ENCODE measurements at regions not wholly inside any gene's neighbourhood (a gene's known extent, or its start where the extent isn't known, plus 50 kb on each side); places are given as distances from the start of the nearest gene placed in this dataset.

- Histone ChIP-seq H3K36me3 (ENCODE audit: control insufficient read depth, insufficient read depth, low read length) (no peaks in the 10 kb centered on the region), H3K4me3 (ENCODE audit: low read depth, low read length) (no peak overlapping the region), H3K27me3 (replicated peaks; ENCODE audit: control insufficient read depth, insufficient read depth, low read length) (no peaks in the 10 kb centered on the region), H3K4me1 (no peaks in the 10 kb centered on the region), H3K9me3 (no peaks in the 10 kb centered on the region)
- H3K4me1 Mint-ChIP-seq (ENCODE audit: low read depth, unreplicated experiment), result no peaks in the 10 kb centered on the region
- intact Hi-C loops (cut with micrococcal nuclease; ENCODE audit: unreplicated experiment), result no loop called here
- no peak overlapping the region for H3K27ac Mint-ChIP-seq (ENCODE audit: unreplicated experiment)
- TF ChIP-seq CTCF (IDR thresholded peaks at IDR 0.05; ENCODE audit: insufficient read depth in 1 of 2, low read depth in 1 of 2, low read length in 1 of 2, severe bottlenecking in 1 of 2, unreplicated experiment in 1 of 2), result no peak
- POLR2A ChIA-PET, result no interaction called here
- no peaks in the 10 kb centered on the region for H3K36me3 Mint-ChIP-seq (ENCODE audit: insufficient read depth, unreplicated experiment)
- H3K9me3 Mint-ChIP-seq (ENCODE audit: unreplicated experiment), result no peaks in the 10 kb centered on the region
- no TSS peak for BruUV-seq (replicated peaks)
- CTCF ChIA-PET, result no interaction called here
- H3K4me3 Mint-ChIP-seq (ENCODE audit: unreplicated experiment), result no peak overlapping the region
- no peak for DNase-seq
- H3K27me3 Mint-ChIP-seq (ENCODE audit: insufficient read depth, unreplicated experiment), result peaks cover 2% of the 10 kb centered on the region
Observed at GRCh38 chr2:155332016-155332415, 633.5 kb downstream of the KCNJ3 start.

- H3K27me3 ChIP-seq (replicated peaks; ENCODE audit: control insufficient read depth, insufficient read depth, low read length), result no peaks in the 10 kb centered on the region
- no peak overlapping the region for H3K4me3 ChIP-seq (ENCODE audit: low read depth, low read length)
- DNase-seq, result no peak
- no peaks in the 10 kb centered on the region for H3K36me3 ChIP-seq (ENCODE audit: control insufficient read depth, insufficient read depth, low read length)
- ChIA-PET CTCF (no interaction called here), POLR2A (no interaction called here)
- Mint-ChIP-seq H3K36me3 (ENCODE audit: insufficient read depth, unreplicated experiment) (no peaks in the 10 kb centered on the region), H3K9me3 (ENCODE audit: unreplicated experiment) (no peaks in the 10 kb centered on the region), H3K4me1 (ENCODE audit: low read depth, unreplicated experiment) (no peaks in the 10 kb centered on the region), H3K4me3 (ENCODE audit: unreplicated experiment) (no peak overlapping the region), H3K27ac (ENCODE audit: unreplicated experiment) (no peak overlapping the region), H3K27me3 (ENCODE audit: insufficient read depth, unreplicated experiment) (no peaks in the 10 kb centered on the region)
- intact Hi-C loops (cut with micrococcal nuclease; ENCODE audit: unreplicated experiment), result no loop called here
- no peaks in the 10 kb centered on the region for H3K9me3 ChIP-seq
- no peaks in the 10 kb centered on the region for H3K4me1 ChIP-seq
- TF ChIP-seq CTCF (IDR thresholded peaks at IDR 0.05; ENCODE audit: insufficient read depth in 1 of 2, low read depth in 1 of 2, low read length in 1 of 2, severe bottlenecking in 1 of 2, unreplicated experiment in 1 of 2), result no peak
- BruUV-seq (replicated peaks), result no TSS peak
Observed at GRCh38 chr2:155320236-155320635, 621.7 kb downstream of the KCNJ3 start.

GRCh38 chr2:155318710-155319109 is 620.2 kb downstream of the KCNJ3 start:
- BruUV-seq (replicated peaks), result no TSS peak
- CTCF ChIA-PET, result no interaction called here
- no peaks in the 10 kb centered on the region for H3K27me3 Mint-ChIP-seq (ENCODE audit: insufficient read depth, unreplicated experiment)

More at GRCh38 chr2:155318710-155319109, 620.2 kb downstream of the KCNJ3 start:
- H3K27ac Mint-ChIP-seq (ENCODE audit: unreplicated experiment), result no peak overlapping the region
- H3K36me3 ChIP-seq (ENCODE audit: control insufficient read depth, insufficient read depth, low read length), result no peaks in the 10 kb centered on the region
- DNase-seq, result no peak
- intact Hi-C loops (cut with micrococcal nuclease; ENCODE audit: unreplicated experiment), result no loop called here
- H3K9me3 Mint-ChIP-seq (ENCODE audit: unreplicated experiment), result no peaks in the 10 kb centered on the region
- no peaks in the 10 kb centered on the region for H3K9me3 ChIP-seq
- H3K4me1 Mint-ChIP-seq (ENCODE audit: low read depth, unreplicated experiment), result no peaks in the 10 kb centered on the region
- no peak overlapping the region for H3K4me3 ChIP-seq (ENCODE audit: low read depth, low read length)
- H3K27me3 ChIP-seq (replicated peaks; ENCODE audit: control insufficient read depth, insufficient read depth, low read length), result no peaks in the 10 kb centered on the region
- H3K36me3 Mint-ChIP-seq (ENCODE audit: insufficient read depth, unreplicated experiment), result no peaks in the 10 kb centered on the region
- no peak overlapping the region for H3K4me3 Mint-ChIP-seq (ENCODE audit: unreplicated experiment)
- no peak for TF ChIP-seq CTCF (IDR thresholded peaks at IDR 0.05; ENCODE audit: insufficient read depth in 1 of 2, low read depth in 1 of 2, low read length in 1 of 2, severe bottlenecking in 1 of 2, unreplicated experiment in 1 of 2)
- no peaks in the 10 kb centered on the region for H3K4me1 ChIP-seq
- POLR2A ChIA-PET, result no interaction called here

Data from Caco-2 (cell line).